ENCODE measurements at regions not wholly inside any gene's neighbourhood (a gene's known extent, or its start where the extent isn't known, plus 50 kb on each side); places are given as distances from the start of the nearest gene placed in this dataset.

- TF ChIP-seq CTCF (IDR thresholded peaks at IDR 0.05; ENCODE audit: poor library complexity, severe bottlenecking), result no peak
- no peak for TF ChIP-seq TAF1 (IDR thresholded peaks at IDR 0.05; ENCODE audit: low read depth)
- no peak for TF ChIP-seq EP300 (conservative IDR thresholded peaks at IDR 0.05; ENCODE audit: poor library complexity, severe bottlenecking)
- TF ChIP-seq EZH2 (IDR thresholded peaks at IDR 0.05; ENCODE audit: borderline replicate concordance, insufficient read depth, low read length, poor library complexity, severe bottlenecking), result no peak
- TF ChIP-seq POLR2AphosphoS5 (IDR thresholded peaks at IDR 0.05), result no peak
- TF ChIP-seq SMC3 (conservative IDR thresholded peaks at IDR 0.05; ENCODE audit: poor library complexity), result no peak
Observed at GRCh38 chr12:5307065-5307464, 124.8 kb upstream of the NTF3 start.
